H1 (cell line): ENCODE measurements at regions not wholly inside any gene's neighbourhood (a gene's known extent, or its start where the extent isn't known, plus 50 kb on each side); places are given as distances from the start of the nearest gene placed in this dataset.

Experiments
- CTCF ChIA-PET: fragments of 300-600 bp; sonication (Branson Sonifier 250); formaldehyde crosslinking; loops from one replicate; lab custom pipeline; 2021; ENCODE audit not compliant: partially characterized antibody; lab: Charles Lee
- POLR2A ChIA-PET: fragments of 300-600 bp; sonication (Branson Sonifier 250); formaldehyde crosslinking; loops from one replicate; lab custom pipeline; 2021; ENCODE audit warnings: inconsistent platforms; ENCODE audit not compliant: partially characterized antibody; lab: Charles Lee
- DNase-seq, 2 experiments: peaks; one replicate each; pipeline versions ENCODE4 v3.0.0 to v3.0.0-alpha.2; 2010 to 2022; ENCODE audit warnings: low spot score in 2 of 2, low read depth in 1 of 2, mixed read lengths in 1 of 2
- FAIRE-seq: peaks from 2 replicates; lab custom pipeline; 2011; peaks lifted over from hg19 to GRCh38; lab: Jason Lieb, UNC
- H2AFZ ChIP-seq: 2 replicates; pipeline ENCODE4 v1.8.1; 2012; ENCODE audit warnings: low read length, inconsistent platforms
- H2AK5ac ChIP-seq: 2 replicates; pipeline ENCODE4 v1.6.1; 2013; ENCODE audit warnings: low read depth, low read length
- H2BK120ac ChIP-seq: replicated peaks from 2 replicates; pipeline ENCODE3; 2013; ENCODE audit warnings: low read depth, low read length, inconsistent platforms
- H2BK12ac ChIP-seq: 2 replicates; pipeline ENCODE4 v1.6.1; 2013; ENCODE audit warnings: low read depth, low read length
- H2BK15ac ChIP-seq: 2 replicates; pipeline ENCODE4 v1.6.1; 2013; ENCODE audit warnings: low read length
- H2BK20ac ChIP-seq: 2 replicates; pipeline ENCODE4 v1.6.1; 2013; ENCODE audit warnings: low read length
- H2BK5ac ChIP-seq: 2 replicates; pipeline ENCODE4 v1.6.1; 2013; ENCODE audit warnings: low read depth, low read length
- H3K14ac ChIP-seq: 2 replicates; pipeline ENCODE4 v1.6.1; 2013; ENCODE audit warnings: inconsistent platforms; ENCODE audit not compliant: insufficient read length
- H3K18ac ChIP-seq: 2 replicates; pipeline ENCODE4 v1.6.1; 2013; ENCODE audit warnings: low read length; ENCODE audit errors: extremely low read depth
- H3K23ac ChIP-seq: 2 replicates; pipeline ENCODE4 v1.6.1; 2013; ENCODE audit warnings: inconsistent platforms; ENCODE audit not compliant: insufficient read length
- H3K23me2 ChIP-seq: 2 replicates; pipeline ENCODE4 v1.6.1; 2013; ENCODE audit warnings: low read depth, low read length
- H3K27ac ChIP-seq: 2 replicates; pipeline ENCODE4 v1.6.1; 2011; ENCODE audit warnings: low read depth, low read length, inconsistent platforms
- H3K27me3 ChIP-seq, 4 experiments: replicated peaks in 1 of 4; 1 replicate in 1 of 4; 2 replicates in 3 of 4; pipeline versions ENCODE4 v1.6.1 to v1.8.1; 2011 to 2013; ENCODE audit warnings: low read length in 3 of 4, mild to moderate bottlenecking in 3 of 4, inconsistent platforms in 2 of 4, mixed read lengths in 2 of 4, moderate library complexity in 1 of 4; ENCODE audit not compliant: control insufficient read depth in 3 of 4, insufficient read depth in 3 of 4; ENCODE audit errors: extremely low read depth in 1 of 4
- H3K36me3 ChIP-seq, 4 experiments: 2 replicates each; pipeline versions ENCODE4 v1.6.1 to v1.8.1; 2011 to 2013; ENCODE audit warnings: mild to moderate bottlenecking in 4 of 4, low read length in 3 of 4, moderate library complexity in 2 of 4, control low read depth in 1 of 4, inconsistent platforms in 1 of 4; ENCODE audit not compliant: insufficient read depth in 4 of 4, control insufficient read depth in 2 of 4
- H3K4ac ChIP-seq: replicated peaks from 2 replicates; pipeline ENCODE3; 2013; ENCODE audit warnings: low read length, low read depth, mixed read lengths, inconsistent platforms; ENCODE audit not compliant: insufficient read length
- H3K4me1 ChIP-seq, 4 experiments: replicated peaks in 1 of 4; 1 replicate in 1 of 4; 2 replicates in 3 of 4; pipeline versions ENCODE4 v1.6.1 to v1.8.1; 2011 to 2013; ENCODE audit warnings: low read length in 3 of 4, inconsistent platforms in 2 of 4, mixed read lengths in 1 of 4; ENCODE audit not compliant: insufficient read depth in 4 of 4, control insufficient read depth in 3 of 4
- H3K4me2 ChIP-seq, 2 experiments: 2 replicates each; pipeline versions ENCODE4 v1.6.1 to v1.8.1; 2011 to 2013; ENCODE audit warnings: low read depth in 2 of 2, low read length in 2 of 2, control low read depth in 1 of 2, inconsistent platforms in 1 of 2, mild to moderate bottlenecking in 1 of 2; ENCODE audit not compliant: insufficient read depth in 1 of 2
- H3K4me3 ChIP-seq, 4 experiments: fragments of 200-600, 300-600 bp in 1 of 4; sonication (generic), shearing (Covaris generic), sonication (Bioruptor Twin) in 1 of 4; 2 replicates each; pipeline versions ENCODE4 v1.5.1 to v1.8.1; 2011 to 2016; ENCODE audit warnings: low read length in 4 of 4, low read depth in 3 of 4, control low read depth in 2 of 4, inconsistent platforms in 2 of 4, mild to moderate bottlenecking in 2 of 4, mixed read lengths in 1 of 4, moderate library complexity in 1 of 4; ENCODE audit not compliant: insufficient read depth in 2 of 4; ENCODE audit errors: extremely low read depth in 1 of 4
- H3K56ac ChIP-seq: replicated peaks from 2 replicates; pipeline ENCODE3; 2013; ENCODE audit warnings: low read depth, mild to moderate bottlenecking, mixed read lengths, low read length, inconsistent platforms; ENCODE audit not compliant: insufficient read length
- H3K79me1 ChIP-seq: 2 replicates; pipeline ENCODE4 v1.6.1; 2013; ENCODE audit warnings: low read depth, low read length, control low read depth
- H3K79me2 ChIP-seq, 2 experiments: 2 replicates each; pipeline versions ENCODE4 v1.6.1 to v1.8.1; 2012 to 2013; ENCODE audit warnings: low read length in 2 of 2, mild to moderate bottlenecking in 2 of 2, inconsistent platforms in 1 of 2; ENCODE audit not compliant: insufficient read depth in 2 of 2, control insufficient read depth in 1 of 2
- H3K9ac ChIP-seq, 4 experiments: replicated peaks in 1 of 4; 1 replicate in 1 of 4; 2 replicates in 3 of 4; pipeline versions ENCODE4 v1.6.1 to v1.8.1; 2011 to 2013; ENCODE audit warnings: low read depth in 3 of 4, low read length in 3 of 4, control low read depth in 2 of 4, mild to moderate bottlenecking in 2 of 4, moderate library complexity in 2 of 4, inconsistent platforms in 1 of 4; ENCODE audit errors: extremely low read depth in 1 of 4
- H3K9me3 ChIP-seq, 2 experiments: 2 replicates each; pipeline versions ENCODE4 v1.6.1 to v1.8.1; 2012 to 2013; ENCODE audit warnings: mild to moderate bottlenecking in 2 of 2, moderate library complexity in 2 of 2, control low read depth in 1 of 2, inconsistent platforms in 1 of 2, low read depth in 1 of 2, low read length in 1 of 2, mixed read lengths in 1 of 2; ENCODE audit not compliant: insufficient read depth in 2 of 2
- H4K20me1 ChIP-seq, 2 experiments: replicated peaks in 1 of 2; 2 replicates each; pipeline versions ENCODE3 to v1.8.1; 2011 to 2013; ENCODE audit warnings: inconsistent platforms in 2 of 2, low read length in 2 of 2, mild to moderate bottlenecking in 1 of 2; ENCODE audit not compliant: insufficient read depth in 2 of 2, control insufficient read depth in 1 of 2
- H4K5ac ChIP-seq: 2 replicates; pipeline ENCODE4 v1.6.1; 2013; ENCODE audit warnings: low read length, low read depth, mixed read lengths, inconsistent platforms; ENCODE audit not compliant: insufficient read length
- H4K8ac ChIP-seq: 2 replicates; pipeline ENCODE4 v1.8.0; 2013; ENCODE audit warnings: mild to moderate bottlenecking, moderate library complexity, low read length, inconsistent platforms; ENCODE audit not compliant: insufficient read depth; ENCODE audit errors: extremely low read depth
- H4K91ac ChIP-seq: replicated peaks from 2 replicates; pipeline ENCODE3; 2013; ENCODE audit warnings: low read length, mixed read lengths, inconsistent platforms; ENCODE audit not compliant: insufficient read length
- BACH1 ChIP-seq: IDR thresholded peaks from 2 replicates; pipeline ENCODE4 v1.6.1; 2012; ENCODE audit warnings: low read length, improper control_type of control experiment
- BCL11A ChIP-seq, 2 experiments: IDR thresholded peaks; one replicate each; pipeline ENCODE4 v1.6.1; 2011; ENCODE audit warnings: low read depth in 2 of 2, low read length in 2 of 2, mild to moderate bottlenecking in 2 of 2
- GTF2F1 ChIP-seq: IDR thresholded peaks from 2 replicates; pipeline ENCODE4 v1.6.1; 2012; ENCODE audit warnings: low read depth, low read length, improper control_type of control experiment, borderline replicate concordance
- KDM1A ChIP-seq: fragments of 200-600, 300-600 bp; sonication (generic); IDR thresholded peaks from 2 replicates; pipeline ENCODE4 v1.7.1; 2016; ENCODE audit warnings: mild to moderate bottlenecking, low read length, borderline replicate concordance
- NANOG ChIP-seq: IDR thresholded peaks from 2 replicates; pipeline ENCODE4 v1.6.1; 2011; ENCODE audit warnings: low read length, low read depth, mild to moderate bottlenecking, inconsistent platforms; ENCODE audit not compliant: insufficient read depth, poor library complexity, severe bottlenecking
- RBBP5 ChIP-seq: IDR thresholded peaks from 2 replicates; pipeline ENCODE4 v1.7.1; 2012; ENCODE audit warnings: low read depth, mild to moderate bottlenecking, inconsistent platforms, low read length, moderate library complexity, borderline replicate concordance
- TCF12 ChIP-seq: IDR thresholded peaks from 2 replicates; pipeline ENCODE4 v1.6.1; 2011; ENCODE audit warnings: low read depth, mild to moderate bottlenecking, low read length
- WGBS, 2 experiments: shearing (Covaris generic) in 1 of 2; methylation state at CpG; one replicate each; pipeline versions ENCODE4 v1.1.6 to v1.1.7; 2013 to 2015; ENCODE audit warnings: low lambda C conversion rate in 2 of 2, mixed read lengths in 2 of 2, inconsistent platforms in 1 of 2, low coverage in 1 of 2, missing lambda C conversion rate in 1 of 2; ENCODE audit not compliant: insufficient replicate concordance in 2 of 2, insufficient coverage in 1 of 2, insufficient read length in 1 of 2; ENCODE audit errors: extremely low coverage in 1 of 2, missing lambda C conversion rate in 1 of 2; 5-methylcytosine and 5-hydroxymethylcytosine counted together
- TF ChIP-seq, protein P1 (sequence below): IDR thresholded peaks from 2 replicates; pipeline ENCODE4 v1.6.1; 2012; ENCODE audit warnings: inconsistent platforms

DNA sequence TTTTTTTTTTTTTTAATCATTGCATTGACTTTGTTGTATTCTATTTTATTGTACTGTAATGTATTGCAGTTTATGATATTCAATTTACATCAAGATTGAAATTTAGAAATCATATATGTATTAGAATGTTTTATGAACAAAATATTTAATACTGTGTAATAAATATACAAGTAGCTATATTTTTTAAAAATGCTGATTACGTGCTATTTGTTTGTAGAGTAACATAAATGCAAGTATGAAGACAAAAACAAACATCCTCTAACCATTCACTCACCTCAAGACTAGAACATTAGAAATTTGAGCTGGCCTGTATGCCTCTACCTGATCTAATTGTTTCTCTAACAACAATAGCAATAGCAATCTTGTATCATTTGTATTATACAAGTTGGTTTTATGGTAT, 290.3 kb downstream of the GATA3 start:
- no peak for DNase-seq
- Histone ChIP-seq H3K27me3 (no peaks in the 10 kb centered on the region), H3K4me3 (no peak overlapping the region), H3K56ac (no peak overlapping the region), H2BK15ac (no peak overlapping the region), H3K4me2 (no peak overlapping the region), H4K20me1 (no peaks in the 10 kb centered on the region), H3K14ac (no peak overlapping the region), H2BK5ac (no peak overlapping the region), H3K79me2 (no peaks in the 10 kb centered on the region), H2BK20ac (no peak overlapping the region), H3K27ac (no peak overlapping the region), H3K23me2 (no peaks in the 10 kb centered on the region)
- POLR2A ChIA-PET, result no interaction called here
- TF ChIP-seq, protein P1, sequence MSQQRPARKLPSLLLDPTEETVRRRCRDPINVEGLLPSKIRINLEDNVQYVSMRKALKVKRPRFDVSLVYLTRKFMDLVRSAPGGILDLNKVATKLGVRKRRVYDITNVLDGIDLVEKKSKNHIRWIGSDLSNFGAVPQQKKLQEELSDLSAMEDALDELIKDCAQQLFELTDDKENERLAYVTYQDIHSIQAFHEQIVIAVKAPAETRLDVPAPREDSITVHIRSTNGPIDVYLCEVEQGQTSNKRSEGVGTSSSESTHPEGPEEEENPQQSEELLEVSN, result no peak
- TF ChIP-seq BCL11A (IDR thresholded peaks at IDR 0.05; ENCODE audit: low read depth in 2 of 2, low read length in 2 of 2) (no peak), RBBP5 (no peak), KDM1A (no peak), BACH1 (no peak), NANOG (no peak), TCF12 (no peak), GTF2F1 (no peak)
- TF ChIP-seq, all 59 proteins: peak for 0
- WGBS, 2 experiments, result 84% methylated on average over 1 of the region's 1 CpG; no CpG with 5 or more reads in 1 of the 2 experiments
- Histone ChIP-seq H3K18ac (no peak overlapping the region), H4K8ac (no peak overlapping the region), H3K36me3 (no peaks in the 10 kb centered on the region), H2AFZ (no peak overlapping the region), H2BK120ac (no peak overlapping the region), H3K9me3 (no peaks in the 10 kb centered on the region), H3K79me1 (no peaks in the 10 kb centered on the region), H3K23ac (no peak overlapping the region), H3K9ac (no peak overlapping the region), H3K4me1 (peaks cover 0 to 3% (median 0%) of the 10 kb centered on the region in 4 experiments; a peak in 1 of 7 replicates), H4K5ac (no peak overlapping the region), H3K4ac (no peak overlapping the region), H2AK5ac (no peak overlapping the region), H4K91ac (no peak overlapping the region), H2BK12ac (no peak overlapping the region)
- FAIRE-seq, result no peak
- CTCF ChIA-PET, result no interaction called here
